ENCODE measurements at regions not wholly inside any gene's neighbourhood (a gene's known extent, or its start where the extent isn't known, plus 50 kb on each side); places are given as distances from the start of the nearest gene placed in this dataset.

DNA sequence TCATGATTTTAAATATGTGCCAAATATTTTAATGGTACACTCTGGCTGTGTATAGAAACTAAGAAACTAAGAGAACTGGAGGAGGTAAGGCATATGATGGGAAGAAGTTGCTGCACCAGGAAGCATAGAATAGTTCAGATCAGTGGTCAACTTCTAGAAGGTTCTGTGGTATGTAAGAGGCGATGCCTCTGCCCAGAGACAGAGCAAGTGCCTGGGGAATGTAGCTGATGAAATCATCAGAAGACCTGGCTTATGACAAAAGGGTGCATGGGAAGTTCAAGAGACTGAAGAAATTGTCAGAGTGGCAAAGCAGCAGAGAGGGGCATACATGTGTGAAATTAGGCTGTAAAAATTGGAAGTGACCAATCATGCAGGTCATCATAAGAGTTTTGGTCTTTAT is 580.8 kb downstream of the BMP2 start:
- TF ChIP-seq CEBPB (IDR thresholded peaks at IDR 0.05) (no peak), CBX8 (IDR thresholded peaks at IDR 0.05) (no peak), RAD21 (conservative IDR thresholded peaks at IDR 0.05 in 1 of 2, IDR thresholded peaks at IDR 0.05 in 1 of 2) (no peak), CHD4 (IDR thresholded peaks at IDR 0.05; ENCODE audit: borderline replicate concordance) (no peak), BHLHE40 (IDR thresholded peaks at IDR 0.05; ENCODE audit: low read depth, low read length) (no peak), EP300 (IDR thresholded peaks at IDR 0.05) (no peak), RARB (CRISPR knock-in tag; IDR thresholded peaks at IDR 0.05) (no peak)
- TF ChIP-seq, protein P1, sequence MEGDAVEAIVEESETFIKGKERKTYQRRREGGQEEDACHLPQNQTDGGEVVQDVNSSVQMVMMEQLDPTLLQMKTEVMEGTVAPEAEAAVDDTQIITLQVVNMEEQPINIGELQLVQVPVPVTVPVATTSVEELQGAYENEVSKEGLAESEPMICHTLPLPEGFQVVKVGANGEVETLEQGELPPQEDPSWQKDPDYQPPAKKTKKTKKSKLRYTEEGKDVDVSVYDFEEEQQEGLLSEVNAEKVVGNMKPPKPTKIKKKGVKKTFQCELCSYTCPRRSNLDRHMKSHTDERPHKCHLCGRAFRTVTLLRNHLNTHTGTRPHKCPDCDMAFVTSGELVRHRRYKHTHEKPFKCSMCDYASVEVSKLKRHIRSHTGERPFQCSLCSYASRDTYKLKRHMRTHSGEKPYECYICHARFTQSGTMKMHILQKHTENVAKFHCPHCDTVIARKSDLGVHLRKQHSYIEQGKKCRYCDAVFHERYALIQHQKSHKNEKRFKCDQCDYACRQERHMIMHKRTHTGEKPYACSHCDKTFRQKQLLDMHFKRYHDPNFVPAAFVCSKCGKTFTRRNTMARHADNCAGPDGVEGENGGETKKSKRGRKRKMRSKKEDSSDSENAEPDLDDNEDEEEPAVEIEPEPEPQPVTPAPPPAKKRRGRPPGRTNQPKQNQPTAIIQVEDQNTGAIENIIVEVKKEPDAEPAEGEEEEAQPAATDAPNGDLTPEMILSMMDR (IDR thresholded peaks at IDR 0.05), result no peak
- TF ChIP-seq, protein P2, sequence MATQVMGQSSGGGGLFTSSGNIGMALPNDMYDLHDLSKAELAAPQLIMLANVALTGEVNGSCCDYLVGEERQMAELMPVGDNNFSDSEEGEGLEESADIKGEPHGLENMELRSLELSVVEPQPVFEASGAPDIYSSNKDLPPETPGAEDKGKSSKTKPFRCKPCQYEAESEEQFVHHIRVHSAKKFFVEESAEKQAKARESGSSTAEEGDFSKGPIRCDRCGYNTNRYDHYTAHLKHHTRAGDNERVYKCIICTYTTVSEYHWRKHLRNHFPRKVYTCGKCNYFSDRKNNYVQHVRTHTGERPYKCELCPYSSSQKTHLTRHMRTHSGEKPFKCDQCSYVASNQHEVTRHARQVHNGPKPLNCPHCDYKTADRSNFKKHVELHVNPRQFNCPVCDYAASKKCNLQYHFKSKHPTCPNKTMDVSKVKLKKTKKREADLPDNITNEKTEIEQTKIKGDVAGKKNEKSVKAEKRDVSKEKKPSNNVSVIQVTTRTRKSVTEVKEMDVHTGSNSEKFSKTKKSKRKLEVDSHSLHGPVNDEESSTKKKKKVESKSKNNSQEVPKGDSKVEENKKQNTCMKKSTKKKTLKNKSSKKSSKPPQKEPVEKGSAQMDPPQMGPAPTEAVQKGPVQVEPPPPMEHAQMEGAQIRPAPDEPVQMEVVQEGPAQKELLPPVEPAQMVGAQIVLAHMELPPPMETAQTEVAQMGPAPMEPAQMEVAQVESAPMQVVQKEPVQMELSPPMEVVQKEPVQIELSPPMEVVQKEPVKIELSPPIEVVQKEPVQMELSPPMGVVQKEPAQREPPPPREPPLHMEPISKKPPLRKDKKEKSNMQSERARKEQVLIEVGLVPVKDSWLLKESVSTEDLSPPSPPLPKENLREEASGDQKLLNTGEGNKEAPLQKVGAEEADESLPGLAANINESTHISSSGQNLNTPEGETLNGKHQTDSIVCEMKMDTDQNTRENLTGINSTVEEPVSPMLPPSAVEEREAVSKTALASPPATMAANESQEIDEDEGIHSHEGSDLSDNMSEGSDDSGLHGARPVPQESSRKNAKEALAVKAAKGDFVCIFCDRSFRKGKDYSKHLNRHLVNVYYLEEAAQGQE (IDR thresholded peaks at IDR 0.05), result no peak

Measured in A549 (cell line).